ENCODE measurements at regions not wholly inside any gene's neighbourhood (a gene's known extent, or its start where the extent isn't known, plus 50 kb on each side); places are given as distances from the start of the nearest gene placed in this dataset.

- no peak overlapping the region for H3K4me2 ChIP-seq (ENCODE audit: low read depth, low read length)
- intact Hi-C loops (cut with micrococcal nuclease): no loop called here
- no TSS peak for BruUV-seq (replicated peaks)
These were observed 260.8 kb upstream of the AMIGO2 start for GRCh38 chr12:47340411-47341015.

More at GRCh38 chr12:47340411-47341015, 260.8 kb upstream of the AMIGO2 start:
- no peak overlapping the region for H2AK5ac ChIP-seq (ENCODE audit: low read depth, low read length)
- dilution Hi-C loops (cut with HindIII; ENCODE audit: low sequenced_read_pairs, unreplicated experiment): no loop called here
- no peak overlapping the region for H2BK15ac ChIP-seq (ENCODE audit: low read depth, low read length)
- ChIA-PET POLR2A (ENCODE audit: unreplicated experiment) (no interaction called here), CTCF (no interaction called here)
- no peak overlapping the region for H3K4me3 ChIP-seq (ENCODE audit: insufficient read depth, low read depth, low read length)
- no peak overlapping the region for H2BK20ac ChIP-seq (ENCODE audit: low read depth, low read length)
- peaks cover 2% of the 10 kb centered on the region; the same call in 1 of the 2 replicates for H3K27me3 ChIP-seq (ENCODE audit: control insufficient read depth, insufficient read depth, low read length)
- H3K79me1 ChIP-seq (ENCODE audit: low read depth in 1 of 2, low read length in 2 of 2): no peaks in the 10 kb centered on the region
- H3K4ac ChIP-seq (ENCODE audit: low read depth, low read length): no peak overlapping the region
- in situ Hi-C loops (cut with MboI; ENCODE audit: low sequenced_read_pairs): no loop called here
- no peak overlapping the region for H2BK5ac ChIP-seq (ENCODE audit: low read depth, low read length, poor library complexity, severe bottlenecking)
- H2AFZ ChIP-seq (replicated peaks; ENCODE audit: low read length, poor library complexity): peak overlapping the region; percentile 56
- ATAC-seq (ENCODE audit: low read depth) (no peak), DNase-seq (no peak)
- no peak overlapping the region for H2BK120ac ChIP-seq (ENCODE audit: low read depth, low read length)
- no peaks in the 10 kb centered on the region for H3K9me1 ChIP-seq (ENCODE audit: insufficient read depth, low read length)
- 20% methylated on average over 1 of the region's 7 CpGs; no CpG with 5 or more reads in 1 of the 2 experiments for WGBS, 2 experiments (ENCODE audit: extremely low coverage in 2 of 2, insufficient read length in 1 of 2)
- H3K9me3 ChIP-seq (ENCODE audit: control insufficient read depth, insufficient read depth, low read length): no peaks in the 10 kb centered on the region
- no peak overlapping the region for H3K56ac ChIP-seq (ENCODE audit: extremely low read depth, insufficient read depth, low read length)
- H4K5ac ChIP-seq (ENCODE audit: low read depth, low read length): no peak overlapping the region
- H3K14ac ChIP-seq (replicated peaks; ENCODE audit: low read depth, low read length): no peak overlapping the region; the same call in 1 of the 2 replicates
- no peaks in the 10 kb centered on the region for H3K36me3 ChIP-seq (ENCODE audit: control insufficient read depth, insufficient read depth, low read length)
- H3K4me1 ChIP-seq (ENCODE audit: control insufficient read depth, insufficient read depth, low read length): no peaks in the 10 kb centered on the region
- TF ChIP-seq POLR2A (IDR thresholded peaks at IDR 0.05; ENCODE audit: low read depth, low read length) (no peak), MXI1 (IDR thresholded peaks at IDR 0.05; ENCODE audit: borderline replicate concordance, low read depth, low read length) (no peak), NFE2L2 (IDR thresholded peaks at IDR 0.05; ENCODE audit: low read depth, low read length) (no peak), RCOR1 (IDR thresholded peaks at IDR 0.05; ENCODE audit: insufficient replicate concordance, low read length) (no peak), CEBPB (IDR thresholded peaks at IDR 0.05; ENCODE audit: low read depth, low read length) (no peak), MAFK (IDR thresholded peaks at IDR 0.05; ENCODE audit: low read depth, low read length) (no peak), USF2 (IDR thresholded peaks at IDR 0.05; ENCODE audit: low read depth, low read length) (no peak), CTCF (conservative IDR thresholded peaks at IDR 0.05; ENCODE audit: low read depth, low read length) (no peak), CHD1 (IDR thresholded peaks at IDR 0.05; ENCODE audit: low read depth, low read length) (no peak)
- H4K91ac ChIP-seq (ENCODE audit: insufficient read depth, low read depth, low read length): no peak overlapping the region
- H4K20me1 ChIP-seq (ENCODE audit: insufficient read depth, low read length): no peaks in the 10 kb centered on the region
- H3K27ac ChIP-seq (ENCODE audit: insufficient read depth, low read length): no peak overlapping the region
- H3K18ac ChIP-seq (ENCODE audit: low read depth, low read length): no peak overlapping the region
- no peak overlapping the region for H2AK9ac ChIP-seq (replicated peaks; ENCODE audit: low read depth, low read length, poor library complexity)
- peak overlapping the region; percentile 89 for H3K23ac ChIP-seq (ENCODE audit: low read depth, low read length)
- no peak overlapping the region for H4K8ac ChIP-seq (ENCODE audit: low read depth in 2 of 2, low read length in 2 of 2)
- H3K9ac ChIP-seq (ENCODE audit: low read depth, low read length): no peak overlapping the region
